ENCODE measurements at regions not wholly inside any gene's neighbourhood (a gene's known extent, or its start where the extent isn't known, plus 50 kb on each side); places are given as distances from the start of the nearest gene placed in this dataset.
A peak's percentile ranks its signal among the peaks of the same experiment; 100 is the strongest.

- H2AFZ ChIP-seq (ENCODE audit: control insufficient read depth, low read depth, low read length), result no peak overlapping the region
- no peaks in the 10 kb centered on the region for H3K9me3 ChIP-seq (replicated peaks; ENCODE audit: control insufficient read depth, insufficient read depth, low read length)
- no peak overlapping the region for H3K27ac ChIP-seq (ENCODE audit: control insufficient read depth, insufficient read depth)
- no peaks in the 10 kb centered on the region for H3K27me3 ChIP-seq (replicated peaks in 1 of 2; ENCODE audit: control insufficient read depth in 2 of 2, insufficient read depth in 2 of 2, low read length in 1 of 2)
- ATAC-seq (no peak), FAIRE-seq (no peak), DNase-seq (ENCODE audit: low read depth, low spot score) (no peak)
- in situ Hi-C loops (cut with MboI) (no loop called here), intact Hi-C loops (cut with micrococcal nuclease; ENCODE audit: unreplicated experiment) (no loop called here)
- no peaks in the 10 kb centered on the region for H4K20me1 ChIP-seq (ENCODE audit: control insufficient read depth, insufficient read depth)
- H3K79me2 ChIP-seq (ENCODE audit: control insufficient read depth, insufficient read depth, low read length), result no peaks in the 10 kb centered on the region
- RAD21 ChIA-PET (ENCODE audit: unreplicated experiment), result no interaction called here
- CTCF ChIA-PET, result interaction anchor here (1.0 kb wide), 1 partner anchor 671 kb away, joined by 3 read pairs; no protein-coding TSS in a partner anchor
- peaks cover 8% of the 10 kb centered on the region; the same call in 1 of the 2 replicates for H3K4me1 ChIP-seq (ENCODE audit: control insufficient read depth, insufficient read depth, low read length)
- H3K9ac ChIP-seq (ENCODE audit: control insufficient read depth, insufficient read depth, low read length), result no peak overlapping the region
- BruUV-seq (replicated peaks), result no TSS peak
- POLR2A ChIA-PET, result no interaction called here
- no peak overlapping the region for H3K4me2 ChIP-seq (ENCODE audit: control insufficient read depth, insufficient read depth)
- SMC1A ChIA-PET (ENCODE audit: uncharacterized antibody, unreplicated experiment), result no interaction called here
- WGBS (ENCODE audit: insufficient coverage, insufficient replicate concordance, low lambda C conversion rate, missing lambda C conversion rate), result 0% methylated on average over 1 of the region's 1 CpG
- H3K36me3 ChIP-seq (ENCODE audit: control insufficient read depth in 2 of 2, insufficient read depth in 2 of 2, low read length in 1 of 2), result no peaks in the 10 kb centered on the region
- no peak overlapping the region for H3K4me3 ChIP-seq
- TF ChIP-seq LARP7 (IDR thresholded peaks at IDR 0.05) (no peak), ATF2 (IDR thresholded peaks at IDR 0.05; ENCODE audit: low read length) (peak; percentile 80), ZNF217 (IDR thresholded peaks at IDR 0.05) (no peak), RUNX3 (IDR thresholded peaks at IDR 0.05; ENCODE audit: low read length) (peak; percentile 22; the same call in 1 of the 2 replicates), FOXM1 (IDR thresholded peaks at IDR 0.05; ENCODE audit: low read depth, low read length) (peak; percentile 50; the same call in 1 of the 2 replicates), ASH2L (IDR thresholded peaks at IDR 0.05; ENCODE audit: borderline replicate concordance, low read depth) (no peak), GATAD2B (conservative IDR thresholded peaks at IDR 0.05; ENCODE audit: low read depth) (no peak), TARDBP (IDR thresholded peaks at IDR 0.05; ENCODE audit: borderline replicate concordance) (no peak), NRF1 (conservative IDR thresholded peaks at IDR 0.05; ENCODE audit: low read depth, low read length) (no peak), JUNB (IDR thresholded peaks at IDR 0.05) (peak; percentile 90), FOS (IDR thresholded peaks at IDR 0.05; ENCODE audit: borderline replicate concordance, extremely low read depth, insufficient read length) (no peak), ZNF384 (IDR thresholded peaks at IDR 0.05; ENCODE audit: borderline replicate concordance, low read depth, low read length) (no peak), NFIC (IDR thresholded peaks at IDR 0.05; ENCODE audit: low read depth, low read length) (peak; percentile 58; the same call in 1 of the 2 replicates), PAX5 (IDR thresholded peaks at IDR 0.05; ENCODE audit: borderline replicate concordance, low read depth, low read length) (no peak), NFYA (IDR thresholded peaks at IDR 0.05; ENCODE audit: borderline replicate concordance, low read depth, low read length) (no peak), SRF (IDR thresholded peaks at IDR 0.05; ENCODE audit: low read depth in 2 of 2, low read length in 2 of 2) (peak in 1 of 2 experiments; percentile 76; a peak in 1 of 4 replicates)
- TF ChIP-seq, protein P1, sequence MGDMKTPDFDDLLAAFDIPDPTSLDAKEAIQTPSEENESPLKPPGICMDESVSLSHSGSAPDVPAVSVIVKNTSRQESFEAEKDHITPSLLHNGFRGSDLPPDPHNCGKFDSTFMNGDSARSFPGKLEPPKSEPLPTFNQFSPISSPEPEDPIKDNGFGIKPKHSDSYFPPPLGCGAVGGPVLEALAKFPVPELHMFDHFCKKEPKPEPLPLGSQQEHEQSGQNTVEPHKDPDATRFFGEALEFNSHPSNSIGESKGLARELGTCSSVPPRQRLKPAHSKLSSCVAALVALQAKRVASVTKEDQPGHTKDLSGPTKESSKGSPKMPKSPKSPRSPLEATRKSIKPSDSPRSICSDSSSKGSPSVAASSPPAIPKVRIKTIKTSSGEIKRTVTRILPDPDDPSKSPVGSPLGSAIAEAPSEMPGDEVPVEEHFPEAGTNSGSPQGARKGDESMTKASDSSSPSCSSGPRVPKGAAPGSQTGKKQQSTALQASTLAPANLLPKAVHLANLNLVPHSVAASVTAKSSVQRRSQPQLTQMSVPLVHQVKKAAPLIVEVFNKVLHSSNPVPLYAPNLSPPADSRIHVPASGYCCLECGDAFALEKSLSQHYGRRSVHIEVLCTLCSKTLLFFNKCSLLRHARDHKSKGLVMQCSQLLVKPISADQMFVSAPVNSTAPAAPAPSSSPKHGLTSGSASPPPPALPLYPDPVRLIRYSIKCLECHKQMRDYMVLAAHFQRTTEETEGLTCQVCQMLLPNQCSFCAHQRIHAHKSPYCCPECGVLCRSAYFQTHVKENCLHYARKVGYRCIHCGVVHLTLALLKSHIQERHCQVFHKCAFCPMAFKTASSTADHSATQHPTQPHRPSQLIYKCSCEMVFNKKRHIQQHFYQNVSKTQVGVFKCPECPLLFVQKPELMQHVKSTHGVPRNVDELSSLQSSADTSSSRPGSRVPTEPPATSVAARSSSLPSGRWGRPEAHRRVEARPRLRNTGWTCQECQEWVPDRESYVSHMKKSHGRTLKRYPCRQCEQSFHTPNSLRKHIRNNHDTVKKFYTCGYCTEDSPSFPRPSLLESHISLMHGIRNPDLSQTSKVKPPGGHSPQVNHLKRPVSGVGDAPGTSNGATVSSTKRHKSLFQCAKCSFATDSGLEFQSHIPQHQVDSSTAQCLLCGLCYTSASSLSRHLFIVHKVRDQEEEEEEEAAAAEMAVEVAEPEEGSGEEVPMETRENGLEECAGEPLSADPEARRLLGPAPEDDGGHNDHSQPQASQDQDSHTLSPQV (IDR thresholded peaks at IDR 0.05), result no peak
- TF ChIP-seq, protein P2, sequence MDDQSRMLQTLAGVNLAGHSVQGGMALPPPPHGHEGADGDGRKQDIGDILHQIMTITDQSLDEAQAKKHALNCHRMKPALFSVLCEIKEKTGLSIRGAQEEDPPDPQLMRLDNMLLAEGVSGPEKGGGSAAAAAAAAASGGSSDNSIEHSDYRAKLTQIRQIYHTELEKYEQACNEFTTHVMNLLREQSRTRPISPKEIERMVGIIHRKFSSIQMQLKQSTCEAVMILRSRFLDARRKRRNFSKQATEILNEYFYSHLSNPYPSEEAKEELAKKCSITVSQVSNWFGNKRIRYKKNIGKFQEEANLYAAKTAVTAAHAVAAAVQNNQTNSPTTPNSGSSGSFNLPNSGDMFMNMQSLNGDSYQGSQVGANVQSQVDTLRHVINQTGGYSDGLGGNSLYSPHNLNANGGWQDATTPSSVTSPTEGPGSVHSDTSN (IDR thresholded peaks at IDR 0.05; ENCODE audit: insufficient replicate concordance, low read depth, low read length), result no peak
Observed at GRCh38 chr3:99016452-99016851, 115.0 kb upstream of the DCBLD2 start.
